ENCODE measurements at regions not wholly inside any gene's neighbourhood (a gene's known extent, or its start where the extent isn't known, plus 50 kb on each side); places are given as distances from the start of the nearest gene placed in this dataset.

DNA sequence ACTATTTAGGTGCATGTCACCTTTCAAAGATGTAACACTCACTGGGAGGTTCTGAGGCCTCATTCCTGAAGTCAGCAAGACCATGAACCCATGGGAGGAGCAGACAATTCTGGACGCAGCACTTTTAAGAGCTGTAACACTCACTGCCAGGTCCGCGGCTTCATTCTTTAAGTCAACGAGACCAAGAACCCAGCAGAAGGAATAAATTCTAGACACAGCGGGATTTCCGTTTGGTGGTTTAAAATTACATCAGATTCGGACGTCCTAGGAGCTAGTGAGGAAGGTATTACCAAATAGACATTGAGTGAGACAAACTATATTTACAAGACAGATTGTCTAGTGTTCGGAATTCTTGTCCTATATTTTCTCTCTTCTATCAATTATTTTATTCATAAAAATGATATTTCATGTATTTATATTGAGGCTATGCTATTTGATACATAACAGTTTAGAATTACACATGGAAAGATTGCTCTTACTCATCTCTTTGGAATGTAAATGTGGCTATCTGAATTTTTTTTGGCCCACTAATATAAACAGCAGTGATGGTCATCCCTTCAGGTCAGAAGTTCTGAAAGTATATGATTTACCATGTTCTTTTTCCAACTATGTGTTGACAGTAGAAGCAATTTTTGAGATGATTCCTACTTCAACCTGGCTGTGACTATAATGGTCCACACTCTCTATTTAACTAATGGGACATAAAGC is 1973.0 kb upstream of the FLRT2 start (continued):
- TF ChIP-seq ETS1 (IDR thresholded peaks at IDR 0.05) = no peak
- TF ChIP-seq, protein P1, sequence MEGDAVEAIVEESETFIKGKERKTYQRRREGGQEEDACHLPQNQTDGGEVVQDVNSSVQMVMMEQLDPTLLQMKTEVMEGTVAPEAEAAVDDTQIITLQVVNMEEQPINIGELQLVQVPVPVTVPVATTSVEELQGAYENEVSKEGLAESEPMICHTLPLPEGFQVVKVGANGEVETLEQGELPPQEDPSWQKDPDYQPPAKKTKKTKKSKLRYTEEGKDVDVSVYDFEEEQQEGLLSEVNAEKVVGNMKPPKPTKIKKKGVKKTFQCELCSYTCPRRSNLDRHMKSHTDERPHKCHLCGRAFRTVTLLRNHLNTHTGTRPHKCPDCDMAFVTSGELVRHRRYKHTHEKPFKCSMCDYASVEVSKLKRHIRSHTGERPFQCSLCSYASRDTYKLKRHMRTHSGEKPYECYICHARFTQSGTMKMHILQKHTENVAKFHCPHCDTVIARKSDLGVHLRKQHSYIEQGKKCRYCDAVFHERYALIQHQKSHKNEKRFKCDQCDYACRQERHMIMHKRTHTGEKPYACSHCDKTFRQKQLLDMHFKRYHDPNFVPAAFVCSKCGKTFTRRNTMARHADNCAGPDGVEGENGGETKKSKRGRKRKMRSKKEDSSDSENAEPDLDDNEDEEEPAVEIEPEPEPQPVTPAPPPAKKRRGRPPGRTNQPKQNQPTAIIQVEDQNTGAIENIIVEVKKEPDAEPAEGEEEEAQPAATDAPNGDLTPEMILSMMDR (conservative IDR thresholded peaks at IDR 0.05; ENCODE audit: low read depth in 2 of 2) = no peak
- no peak for TF ChIP-seq ZNF114 (CRISPR knock-in tag; IDR thresholded peaks at IDR 0.05)
- no peak for TF ChIP-seq EZH2 (IDR thresholded peaks at IDR 0.05; ENCODE audit: low read depth, unreplicated experiment)
- TF ChIP-seq ZNF331 (CRISPR knock-in tag; IDR thresholded peaks at IDR 0.05; ENCODE audit: low read depth) = no peak
- TF ChIP-seq, protein P2, sequence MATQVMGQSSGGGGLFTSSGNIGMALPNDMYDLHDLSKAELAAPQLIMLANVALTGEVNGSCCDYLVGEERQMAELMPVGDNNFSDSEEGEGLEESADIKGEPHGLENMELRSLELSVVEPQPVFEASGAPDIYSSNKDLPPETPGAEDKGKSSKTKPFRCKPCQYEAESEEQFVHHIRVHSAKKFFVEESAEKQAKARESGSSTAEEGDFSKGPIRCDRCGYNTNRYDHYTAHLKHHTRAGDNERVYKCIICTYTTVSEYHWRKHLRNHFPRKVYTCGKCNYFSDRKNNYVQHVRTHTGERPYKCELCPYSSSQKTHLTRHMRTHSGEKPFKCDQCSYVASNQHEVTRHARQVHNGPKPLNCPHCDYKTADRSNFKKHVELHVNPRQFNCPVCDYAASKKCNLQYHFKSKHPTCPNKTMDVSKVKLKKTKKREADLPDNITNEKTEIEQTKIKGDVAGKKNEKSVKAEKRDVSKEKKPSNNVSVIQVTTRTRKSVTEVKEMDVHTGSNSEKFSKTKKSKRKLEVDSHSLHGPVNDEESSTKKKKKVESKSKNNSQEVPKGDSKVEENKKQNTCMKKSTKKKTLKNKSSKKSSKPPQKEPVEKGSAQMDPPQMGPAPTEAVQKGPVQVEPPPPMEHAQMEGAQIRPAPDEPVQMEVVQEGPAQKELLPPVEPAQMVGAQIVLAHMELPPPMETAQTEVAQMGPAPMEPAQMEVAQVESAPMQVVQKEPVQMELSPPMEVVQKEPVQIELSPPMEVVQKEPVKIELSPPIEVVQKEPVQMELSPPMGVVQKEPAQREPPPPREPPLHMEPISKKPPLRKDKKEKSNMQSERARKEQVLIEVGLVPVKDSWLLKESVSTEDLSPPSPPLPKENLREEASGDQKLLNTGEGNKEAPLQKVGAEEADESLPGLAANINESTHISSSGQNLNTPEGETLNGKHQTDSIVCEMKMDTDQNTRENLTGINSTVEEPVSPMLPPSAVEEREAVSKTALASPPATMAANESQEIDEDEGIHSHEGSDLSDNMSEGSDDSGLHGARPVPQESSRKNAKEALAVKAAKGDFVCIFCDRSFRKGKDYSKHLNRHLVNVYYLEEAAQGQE (IDR thresholded peaks at IDR 0.05; ENCODE audit: unreplicated experiment) = no peak
- TF ChIP-seq NANOG (IDR thresholded peaks at IDR 0.05; ENCODE audit: borderline replicate concordance) = no peak
- no peak for TF ChIP-seq EZH2phosphoT487 (IDR thresholded peaks at IDR 0.05; ENCODE audit: unreplicated experiment)
- no peak for TF ChIP-seq STAT1 (IDR thresholded peaks at IDR 0.05; ENCODE audit: unreplicated experiment)

- Histone ChIP-seq H3K79me2 (replicated peaks; ENCODE audit: insufficient read depth) (no peaks in the 10 kb centered on the region), H3K4me2 (no peak overlapping the region), H3K4me1 (ENCODE audit: insufficient read depth) (no peaks in the 10 kb centered on the region), H3F3A (replicated peaks; ENCODE audit: low read depth) (no peaks in the 10 kb centered on the region), H3K27ac (ENCODE audit: low read depth) (no peak overlapping the region), H3K4me3 (no peak overlapping the region), H4K20me1 (replicated peaks; ENCODE audit: insufficient read depth) (no peaks in the 10 kb centered on the region), H3K36me3 (ENCODE audit: insufficient read depth) (no peaks in the 10 kb centered on the region), H2AFZ (no peak overlapping the region), H3K27me3 (ENCODE audit: insufficient read depth) (no peaks in the 10 kb centered on the region), H3K9me2 (ENCODE audit: insufficient read depth) (no peaks in the 10 kb centered on the region)
- Mint-ChIP-seq H3K27me3 (ENCODE audit: insufficient read depth, low read depth, poor library complexity) (no peaks in the 10 kb centered on the region), H3K27ac (no peak overlapping the region), H3K4me1 (no peaks in the 10 kb centered on the region), H3K4me3 (no peak overlapping the region), H3K36me3 (ENCODE audit: low read depth) (no peaks in the 10 kb centered on the region), H3K9me3 (peaks cover 4% of the 10 kb centered on the region; the same call in 1 of the 3 replicates)
- DNase-seq (ENCODE audit: low spot score) (no peak), ATAC-seq (no peak)
- TF ChIP-seq CREB1 (CRISPR knock-in tag; IDR thresholded peaks at IDR 0.05; ENCODE audit: low read depth) (no peak), ZNF331 (CRISPR knock-in tag; IDR thresholded peaks at IDR 0.05; ENCODE audit: low read depth) (no peak), NANOG (IDR thresholded peaks at IDR 0.05; ENCODE audit: borderline replicate concordance) (no peak), JUNB (IDR thresholded peaks at IDR 0.05; ENCODE audit: unreplicated experiment) (no peak), STAT1 (IDR thresholded peaks at IDR 0.05; ENCODE audit: unreplicated experiment) (no peak)
- TF ChIP-seq, protein P2 (IDR thresholded peaks at IDR 0.05; ENCODE audit: unreplicated experiment) = no peak
- TF ChIP-seq, protein P1 (conservative IDR thresholded peaks at IDR 0.05; ENCODE audit: low read depth in 2 of 2) = no peak
Measured at GRCh38 chr14:83558946-83559345, 1971.0 kb upstream of the FLRT2 start.

Data from GM23338 (cell line).